ENCODE measurements at regions not wholly inside any gene's neighbourhood (a gene's known extent, or its start where the extent isn't known, plus 50 kb on each side); places are given as distances from the start of the nearest gene placed in this dataset.

- intact Hi-C loops (cut with DNase I), result loop anchor here (5.0 kb wide), 1 partner anchor 409 kb away; no protein-coding TSS in a partner anchor
- no peaks in the 10 kb centered on the region for H3K36me3 ChIP-seq
- ATAC-seq, result no peak
- no peaks in the 10 kb centered on the region for H3K9me3 ChIP-seq
- H3K4me3 ChIP-seq, result no peak overlapping the region
- DNase-seq, result no peak
- no peaks in the 10 kb centered on the region for H3K27me3 ChIP-seq
- H3K4me1 ChIP-seq, result peaks cover 20% of the 10 kb centered on the region
- TF ChIP-seq CTCF (IDR thresholded peaks at IDR 0.05), result no peak
- H3K27ac ChIP-seq, result peak overlapping the region; percentile 69
Measured at GRCh38 chr5:34487956-34488355, 168.2 kb upstream of the RAI14 start.

GRCh38 chr5:34488984-34489383 is 167.1 kb upstream of the RAI14 start:
- Histone ChIP-seq H3K27me3 (no peaks in the 10 kb centered on the region), H3K9me3 (no peaks in the 10 kb centered on the region), H3K4me1 (peaks cover 20% of the 10 kb centered on the region), H3K4me3 (no peak overlapping the region), H3K27ac (peak overlapping the region; percentile 17), H3K36me3 (no peaks in the 10 kb centered on the region)
- no peak for DNase-seq
- ATAC-seq, result no peak
- TF ChIP-seq CTCF (IDR thresholded peaks at IDR 0.05), result no peak
- intact Hi-C loops (cut with DNase I), result loop anchor here (5.0 kb wide), 1 partner anchor 408 kb away; no protein-coding TSS in a partner anchor

- no peaks in the 10 kb centered on the region for H3K36me3 ChIP-seq
- intact Hi-C loops (cut with DNase I), result no loop called here
- H3K4me1 ChIP-seq, result peaks cover 20% of the 10 kb centered on the region
- DNase-seq (no peak), ATAC-seq (peak; percentile 3)
- TF ChIP-seq CTCF (IDR thresholded peaks at IDR 0.05), result no peak
- no peaks in the 10 kb centered on the region for H3K27me3 ChIP-seq
- H3K9me3 ChIP-seq, result no peaks in the 10 kb centered on the region
- H3K4me3 ChIP-seq, result no peak overlapping the region
- H3K27ac ChIP-seq, result peak overlapping the region; percentile 24
Measured at GRCh38 chr5:34490506-34491250, 165.4 kb upstream of the RAI14 start.

GRCh38 chr5:34491251-34491620 is 164.9 kb upstream of the RAI14 start:
- peaks cover 16% of the 10 kb centered on the region for H3K4me1 ChIP-seq
- no peaks in the 10 kb centered on the region for H3K36me3 ChIP-seq
- H3K9me3 ChIP-seq, result no peaks in the 10 kb centered on the region
- H3K27me3 ChIP-seq, result no peaks in the 10 kb centered on the region
- no peak overlapping the region for H3K4me3 ChIP-seq
- intact Hi-C loops (cut with DNase I), result no loop called here
- TF ChIP-seq CTCF (IDR thresholded peaks at IDR 0.05), result no peak
- ATAC-seq (no peak), DNase-seq (no peak)
- peak overlapping the region; percentile 24 for H3K27ac ChIP-seq

- intact Hi-C loops (cut with DNase I), result no loop called here
- Histone ChIP-seq H3K27ac (no peak overlapping the region), H3K27me3 (no peaks in the 10 kb centered on the region), H3K9me3 (no peaks in the 10 kb centered on the region), H3K36me3 (no peaks in the 10 kb centered on the region), H3K4me1 (peaks cover 28% of the 10 kb centered on the region), H3K4me3 (no peak overlapping the region)
- ATAC-seq (no peak), DNase-seq (no peak)
- TF ChIP-seq CTCF (IDR thresholded peaks at IDR 0.05), result no peak
Measured at GRCh38 chr5:34494111-34494755, 161.9 kb upstream of the RAI14 start.
